ENCODE measurements at regions not wholly inside any gene's neighbourhood (a gene's known extent, or its start where the extent isn't known, plus 50 kb on each side); places are given as distances from the start of the nearest gene placed in this dataset.

DNA sequence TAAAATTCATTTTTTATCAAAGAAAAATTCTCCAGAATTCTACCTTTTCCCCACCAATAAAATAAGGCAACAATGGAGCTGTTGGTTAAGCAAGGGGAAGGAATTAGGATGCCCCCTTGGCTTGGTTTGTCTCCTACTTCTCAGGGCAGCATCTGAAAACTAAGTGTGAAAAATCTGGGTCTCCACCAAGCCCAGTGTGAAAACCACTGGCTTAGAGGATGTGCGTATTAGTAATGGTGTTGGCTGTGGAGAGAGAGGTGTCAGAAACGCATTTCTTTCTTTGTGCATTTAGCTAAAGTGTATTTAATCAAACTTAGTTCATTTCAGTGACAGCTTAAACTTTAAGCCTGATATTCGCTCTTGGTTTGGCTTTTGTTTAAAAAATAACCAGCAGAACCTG, 662.7 kb downstream of the MCTP2 start:
- no peak for TF ChIP-seq POLR2A (IDR thresholded peaks at IDR 0.05)
- TF ChIP-seq, protein P1, sequence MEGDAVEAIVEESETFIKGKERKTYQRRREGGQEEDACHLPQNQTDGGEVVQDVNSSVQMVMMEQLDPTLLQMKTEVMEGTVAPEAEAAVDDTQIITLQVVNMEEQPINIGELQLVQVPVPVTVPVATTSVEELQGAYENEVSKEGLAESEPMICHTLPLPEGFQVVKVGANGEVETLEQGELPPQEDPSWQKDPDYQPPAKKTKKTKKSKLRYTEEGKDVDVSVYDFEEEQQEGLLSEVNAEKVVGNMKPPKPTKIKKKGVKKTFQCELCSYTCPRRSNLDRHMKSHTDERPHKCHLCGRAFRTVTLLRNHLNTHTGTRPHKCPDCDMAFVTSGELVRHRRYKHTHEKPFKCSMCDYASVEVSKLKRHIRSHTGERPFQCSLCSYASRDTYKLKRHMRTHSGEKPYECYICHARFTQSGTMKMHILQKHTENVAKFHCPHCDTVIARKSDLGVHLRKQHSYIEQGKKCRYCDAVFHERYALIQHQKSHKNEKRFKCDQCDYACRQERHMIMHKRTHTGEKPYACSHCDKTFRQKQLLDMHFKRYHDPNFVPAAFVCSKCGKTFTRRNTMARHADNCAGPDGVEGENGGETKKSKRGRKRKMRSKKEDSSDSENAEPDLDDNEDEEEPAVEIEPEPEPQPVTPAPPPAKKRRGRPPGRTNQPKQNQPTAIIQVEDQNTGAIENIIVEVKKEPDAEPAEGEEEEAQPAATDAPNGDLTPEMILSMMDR (IDR thresholded peaks at IDR 0.05), result no peak
